H1 (cell line): ENCODE measurements at regions not wholly inside any gene's neighbourhood (a gene's known extent, or its start where the extent isn't known, plus 50 kb on each side); places are given as distances from the start of the nearest gene placed in this dataset.

Experiments
- CTCF ChIA-PET: fragments of 300-600 bp; sonication (Branson Sonifier 250); formaldehyde crosslinking; loops from one replicate; lab custom pipeline; 2021; ENCODE audit not compliant: partially characterized antibody; lab: Charles Lee
- POLR2A ChIA-PET: fragments of 300-600 bp; sonication (Branson Sonifier 250); formaldehyde crosslinking; loops from one replicate; lab custom pipeline; 2021; ENCODE audit warnings: inconsistent platforms; ENCODE audit not compliant: partially characterized antibody; lab: Charles Lee
- DNase-seq, 2 experiments: peaks; one replicate each; pipeline versions ENCODE4 v3.0.0 to v3.0.0-alpha.2; 2010 to 2022; ENCODE audit warnings: low spot score in 2 of 2, low read depth in 1 of 2, mixed read lengths in 1 of 2
- FAIRE-seq: peaks from 2 replicates; lab custom pipeline; 2011; peaks lifted over from hg19 to GRCh38; lab: Jason Lieb, UNC
- H2AFZ ChIP-seq: 2 replicates; pipeline ENCODE4 v1.8.1; 2012; ENCODE audit warnings: low read length, inconsistent platforms
- H2AK5ac ChIP-seq: 2 replicates; pipeline ENCODE4 v1.6.1; 2013; ENCODE audit warnings: low read depth, low read length
- H2BK120ac ChIP-seq: replicated peaks from 2 replicates; pipeline ENCODE3; 2013; ENCODE audit warnings: low read depth, low read length, inconsistent platforms
- H2BK12ac ChIP-seq: 2 replicates; pipeline ENCODE4 v1.6.1; 2013; ENCODE audit warnings: low read depth, low read length
- H2BK15ac ChIP-seq: 2 replicates; pipeline ENCODE4 v1.6.1; 2013; ENCODE audit warnings: low read length
- H2BK20ac ChIP-seq: 2 replicates; pipeline ENCODE4 v1.6.1; 2013; ENCODE audit warnings: low read length
- H2BK5ac ChIP-seq: 2 replicates; pipeline ENCODE4 v1.6.1; 2013; ENCODE audit warnings: low read depth, low read length
- H3K14ac ChIP-seq: 2 replicates; pipeline ENCODE4 v1.6.1; 2013; ENCODE audit warnings: inconsistent platforms; ENCODE audit not compliant: insufficient read length
- H3K18ac ChIP-seq: 2 replicates; pipeline ENCODE4 v1.6.1; 2013; ENCODE audit warnings: low read length; ENCODE audit errors: extremely low read depth
- H3K23ac ChIP-seq: 2 replicates; pipeline ENCODE4 v1.6.1; 2013; ENCODE audit warnings: inconsistent platforms; ENCODE audit not compliant: insufficient read length
- H3K23me2 ChIP-seq: 2 replicates; pipeline ENCODE4 v1.6.1; 2013; ENCODE audit warnings: low read depth, low read length
- H3K27ac ChIP-seq: 2 replicates; pipeline ENCODE4 v1.6.1; 2011; ENCODE audit warnings: low read depth, low read length, inconsistent platforms
- H3K27me3 ChIP-seq, 4 experiments: replicated peaks in 1 of 4; 1 replicate in 1 of 4; 2 replicates in 3 of 4; pipeline versions ENCODE4 v1.6.1 to v1.8.1; 2011 to 2013; ENCODE audit warnings: low read length in 3 of 4, mild to moderate bottlenecking in 3 of 4, inconsistent platforms in 2 of 4, mixed read lengths in 2 of 4, moderate library complexity in 1 of 4; ENCODE audit not compliant: control insufficient read depth in 3 of 4, insufficient read depth in 3 of 4; ENCODE audit errors: extremely low read depth in 1 of 4
- H3K36me3 ChIP-seq, 4 experiments: 2 replicates each; pipeline versions ENCODE4 v1.6.1 to v1.8.1; 2011 to 2013; ENCODE audit warnings: mild to moderate bottlenecking in 4 of 4, low read length in 3 of 4, moderate library complexity in 2 of 4, control low read depth in 1 of 4, inconsistent platforms in 1 of 4; ENCODE audit not compliant: insufficient read depth in 4 of 4, control insufficient read depth in 2 of 4
- H3K4ac ChIP-seq: replicated peaks from 2 replicates; pipeline ENCODE3; 2013; ENCODE audit warnings: low read length, low read depth, mixed read lengths, inconsistent platforms; ENCODE audit not compliant: insufficient read length
- H3K4me1 ChIP-seq, 4 experiments: replicated peaks in 1 of 4; 1 replicate in 1 of 4; 2 replicates in 3 of 4; pipeline versions ENCODE4 v1.6.1 to v1.8.1; 2011 to 2013; ENCODE audit warnings: low read length in 3 of 4, inconsistent platforms in 2 of 4, mixed read lengths in 1 of 4; ENCODE audit not compliant: insufficient read depth in 4 of 4, control insufficient read depth in 3 of 4
- H3K4me2 ChIP-seq, 2 experiments: 2 replicates each; pipeline versions ENCODE4 v1.6.1 to v1.8.1; 2011 to 2013; ENCODE audit warnings: low read depth in 2 of 2, low read length in 2 of 2, control low read depth in 1 of 2, inconsistent platforms in 1 of 2, mild to moderate bottlenecking in 1 of 2; ENCODE audit not compliant: insufficient read depth in 1 of 2
- H3K4me3 ChIP-seq, 4 experiments: fragments of 200-600, 300-600 bp in 1 of 4; sonication (generic), shearing (Covaris generic), sonication (Bioruptor Twin) in 1 of 4; 2 replicates each; pipeline versions ENCODE4 v1.5.1 to v1.8.1; 2011 to 2016; ENCODE audit warnings: low read length in 4 of 4, low read depth in 3 of 4, control low read depth in 2 of 4, inconsistent platforms in 2 of 4, mild to moderate bottlenecking in 2 of 4, mixed read lengths in 1 of 4, moderate library complexity in 1 of 4; ENCODE audit not compliant: insufficient read depth in 2 of 4; ENCODE audit errors: extremely low read depth in 1 of 4
- H3K56ac ChIP-seq: replicated peaks from 2 replicates; pipeline ENCODE3; 2013; ENCODE audit warnings: low read depth, mild to moderate bottlenecking, mixed read lengths, low read length, inconsistent platforms; ENCODE audit not compliant: insufficient read length
- H3K79me1 ChIP-seq: 2 replicates; pipeline ENCODE4 v1.6.1; 2013; ENCODE audit warnings: low read depth, low read length, control low read depth
- H3K79me2 ChIP-seq, 2 experiments: 2 replicates each; pipeline versions ENCODE4 v1.6.1 to v1.8.1; 2012 to 2013; ENCODE audit warnings: low read length in 2 of 2, mild to moderate bottlenecking in 2 of 2, inconsistent platforms in 1 of 2; ENCODE audit not compliant: insufficient read depth in 2 of 2, control insufficient read depth in 1 of 2
- H3K9ac ChIP-seq, 4 experiments: replicated peaks in 1 of 4; 1 replicate in 1 of 4; 2 replicates in 3 of 4; pipeline versions ENCODE4 v1.6.1 to v1.8.1; 2011 to 2013; ENCODE audit warnings: low read depth in 3 of 4, low read length in 3 of 4, control low read depth in 2 of 4, mild to moderate bottlenecking in 2 of 4, moderate library complexity in 2 of 4, inconsistent platforms in 1 of 4; ENCODE audit errors: extremely low read depth in 1 of 4
- H3K9me3 ChIP-seq, 2 experiments: 2 replicates each; pipeline versions ENCODE4 v1.6.1 to v1.8.1; 2012 to 2013; ENCODE audit warnings: mild to moderate bottlenecking in 2 of 2, moderate library complexity in 2 of 2, control low read depth in 1 of 2, inconsistent platforms in 1 of 2, low read depth in 1 of 2, low read length in 1 of 2, mixed read lengths in 1 of 2; ENCODE audit not compliant: insufficient read depth in 2 of 2
- H4K20me1 ChIP-seq, 2 experiments: replicated peaks in 1 of 2; 2 replicates each; pipeline versions ENCODE3 to v1.8.1; 2011 to 2013; ENCODE audit warnings: inconsistent platforms in 2 of 2, low read length in 2 of 2, mild to moderate bottlenecking in 1 of 2; ENCODE audit not compliant: insufficient read depth in 2 of 2, control insufficient read depth in 1 of 2
- H4K5ac ChIP-seq: 2 replicates; pipeline ENCODE4 v1.6.1; 2013; ENCODE audit warnings: low read length, low read depth, mixed read lengths, inconsistent platforms; ENCODE audit not compliant: insufficient read length
- H4K8ac ChIP-seq: 2 replicates; pipeline ENCODE4 v1.8.0; 2013; ENCODE audit warnings: mild to moderate bottlenecking, moderate library complexity, low read length, inconsistent platforms; ENCODE audit not compliant: insufficient read depth; ENCODE audit errors: extremely low read depth
- H4K91ac ChIP-seq: replicated peaks from 2 replicates; pipeline ENCODE3; 2013; ENCODE audit warnings: low read length, mixed read lengths, inconsistent platforms; ENCODE audit not compliant: insufficient read length
- CBX5 ChIP-seq: fragments of 300-800, 300-1000 bp; sonication (generic); IDR thresholded peaks from 2 replicates; pipeline ENCODE4 v1.7.1; 2016; ENCODE audit warnings: antibody characterized with exemption, low read length, low read depth
- CBX8 ChIP-seq: fragments of 300-800, 300-1000 bp; sonication (generic); IDR thresholded peaks from 2 replicates; pipeline ENCODE4 v1.7.1; 2016; ENCODE audit warnings: low read depth, low read length, borderline replicate concordance
- CHD2 ChIP-seq: IDR thresholded peaks from 2 replicates; pipeline ENCODE4 v1.6.1; 2012; ENCODE audit warnings: low read length, improper control_type of control experiment
- CTBP2 ChIP-seq: IDR thresholded peaks from 2 replicates; pipeline ENCODE4 v1.7.0; 2011; ENCODE audit warnings: borderline replicate concordance, mild to moderate bottlenecking, moderate library complexity, mixed read lengths, low read length; ENCODE audit not compliant: insufficient read depth, insufficient read length
- EGR1 ChIP-seq: IDR thresholded peaks from 2 replicates; pipeline ENCODE4 v1.6.1; 2011; ENCODE audit warnings: low read depth, low read length, borderline replicate concordance
- EZH2 ChIP-seq: fragments of 200-600 bp; sonication (generic); IDR thresholded peaks from 2 replicates; pipeline ENCODE4 v1.7.1; 2012; ENCODE audit warnings: low read depth, mild to moderate bottlenecking, moderate library complexity, low read length, inconsistent platforms; ENCODE audit not compliant: severe bottlenecking
- NANOG ChIP-seq: IDR thresholded peaks from 2 replicates; pipeline ENCODE4 v1.6.1; 2011; ENCODE audit warnings: low read length, low read depth, mild to moderate bottlenecking, inconsistent platforms; ENCODE audit not compliant: insufficient read depth, poor library complexity, severe bottlenecking
- POU5F1 ChIP-seq: IDR thresholded peaks from 2 replicates; pipeline ENCODE4 v1.6.1; 2011; ENCODE audit warnings: low read depth, mild to moderate bottlenecking, low read length, moderate library complexity
- TBP ChIP-seq: IDR thresholded peaks from 2 replicates; pipeline ENCODE4 v1.6.1; 2011; ENCODE audit warnings: low read depth, low read length, improper control_type of control experiment
- WGBS, 2 experiments: shearing (Covaris generic) in 1 of 2; methylation state at CpG; one replicate each; pipeline versions ENCODE4 v1.1.6 to v1.1.7; 2013 to 2015; ENCODE audit warnings: low lambda C conversion rate in 2 of 2, mixed read lengths in 2 of 2, inconsistent platforms in 1 of 2, low coverage in 1 of 2, missing lambda C conversion rate in 1 of 2; ENCODE audit not compliant: insufficient replicate concordance in 2 of 2, insufficient coverage in 1 of 2, insufficient read length in 1 of 2; ENCODE audit errors: extremely low coverage in 1 of 2, missing lambda C conversion rate in 1 of 2; 5-methylcytosine and 5-hydroxymethylcytosine counted together
- TF ChIP-seq, protein P1 (sequence below): IDR thresholded peaks from 2 replicates; pipeline ENCODE4 v1.6.1; 2011; ENCODE audit warnings: low read length, improper control_type of control experiment

DNA sequence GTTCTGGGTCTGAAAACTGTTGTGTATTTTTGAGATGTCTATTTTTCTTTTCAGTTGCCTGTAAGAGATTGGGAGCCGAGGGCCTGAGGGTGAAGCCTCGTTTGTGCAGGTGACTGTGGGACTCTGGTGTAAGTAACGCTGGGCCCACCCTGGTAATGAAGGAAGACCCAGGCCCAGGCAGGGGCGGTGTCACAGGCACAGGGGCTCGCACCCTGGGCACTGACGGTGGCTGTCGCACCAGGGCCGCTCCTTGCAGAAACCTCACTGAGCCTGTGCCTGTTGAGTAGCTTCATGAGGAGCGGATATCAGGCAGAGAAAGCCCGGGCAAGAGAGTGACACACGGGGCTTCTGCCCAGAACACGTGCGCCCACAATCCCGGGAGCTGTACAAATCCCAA, 541.4 kb downstream of the TRIML1 start:
- no peaks in the 10 kb centered on the region for H4K20me1 ChIP-seq
- no peak overlapping the region for H2BK120ac ChIP-seq
- H4K91ac ChIP-seq = no peak overlapping the region
- 80% methylated on average over 12 of the region's 14 CpGs; no CpG with 5 or more reads in 1 of the 2 experiments for WGBS, 2 experiments
- H3K4me2 ChIP-seq = 0 out of 4 replicates have a peak overlapping the region, but pooled peaks of 1 of the 2 experiments have one; percentile 31
- H2BK5ac ChIP-seq = no peak overlapping the region
- no peak overlapping the region for H3K27ac ChIP-seq
- H3K4me1 ChIP-seq = peaks cover 0 to 6% (median 5%) of the 10 kb centered on the region in 4 experiments; a peak in 4 of 7 replicates
- H2BK20ac ChIP-seq = no peak overlapping the region
- no peaks in the 10 kb centered on the region for H3K79me2 ChIP-seq
- no peak overlapping the region for H2AK5ac ChIP-seq
- no peaks in the 10 kb centered on the region for H3K27me3 ChIP-seq
- no peak overlapping the region for H2AFZ ChIP-seq
- H3K14ac ChIP-seq = no peak overlapping the region
- H2BK15ac ChIP-seq = no peak overlapping the region
- no peak overlapping the region for H3K4ac ChIP-seq
- POLR2A ChIA-PET = no interaction called here
- no peak for DNase-seq
- no peak overlapping the region for H3K18ac ChIP-seq
- H3K9ac ChIP-seq = no peak overlapping the region
- H3K36me3 ChIP-seq = no peaks in the 10 kb centered on the region
- H3K4me3 ChIP-seq = no peak overlapping the region
- no peak overlapping the region for H4K5ac ChIP-seq
- CTCF ChIA-PET = no interaction called here
- H3K23me2 ChIP-seq = no peaks in the 10 kb centered on the region
- no peak overlapping the region for H3K23ac ChIP-seq
- no peaks in the 10 kb centered on the region for H3K79me1 ChIP-seq
- no peak overlapping the region for H3K56ac ChIP-seq
- no peak overlapping the region for H2BK12ac ChIP-seq
- no peaks in the 10 kb centered on the region for H3K9me3 ChIP-seq
- no peak overlapping the region for H4K8ac ChIP-seq
- no peak for FAIRE-seq
- TF ChIP-seq, protein P1, sequence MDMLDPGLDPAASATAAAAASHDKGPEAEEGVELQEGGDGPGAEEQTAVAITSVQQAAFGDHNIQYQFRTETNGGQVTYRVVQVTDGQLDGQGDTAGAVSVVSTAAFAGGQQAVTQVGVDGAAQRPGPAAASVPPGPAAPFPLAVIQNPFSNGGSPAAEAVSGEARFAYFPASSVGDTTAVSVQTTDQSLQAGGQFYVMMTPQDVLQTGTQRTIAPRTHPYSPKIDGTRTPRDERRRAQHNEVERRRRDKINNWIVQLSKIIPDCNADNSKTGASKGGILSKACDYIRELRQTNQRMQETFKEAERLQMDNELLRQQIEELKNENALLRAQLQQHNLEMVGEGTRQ = no peak
- TF ChIP-seq CTBP2 (no peak), POU5F1 (no peak), EZH2 (no peak), CHD2 (no peak), CBX5 (no peak), CBX8 (no peak), TBP (no peak), EGR1 (no peak), NANOG (no peak)
